Vagina (tissue), 2 donors: ENCODE measurements at regions not wholly inside any gene's neighbourhood (a gene's known extent, or its start where the extent isn't known, plus 50 kb on each side); places are given as distances from the start of the nearest gene placed in this dataset.

Experiments
- DNase-seq, 2 donors: peaks; one replicate each; pipeline ENCODE4 v3.0.0-alpha.2; 2017; ENCODE audit errors: extremely low spot score in 2 of 2
- H3K27ac ChIP-seq: fragments of 200-600 bp; sonication (generic); one replicate; pipeline ENCODE4 v1.5.1; 2019
- H3K27me3 ChIP-seq: fragments of 200-600 bp; sonication (generic); one replicate; pipeline ENCODE4 v1.5.1; 2019
- H3K36me3 ChIP-seq, 2 donors: fragments of 200-600 bp; sonication (generic); one replicate each; pipeline ENCODE4 v1.5.1; 2017 to 2019
- H3K4me1 ChIP-seq: fragments of 200-600 bp; sonication (generic); one replicate; pipeline ENCODE4 v1.5.1; 2019
- H3K4me3 ChIP-seq, 2 donors: fragments of 200-600 bp; sonication (generic); 1 replicate in 1 of 2; 2 replicates in 1 of 2; pipeline ENCODE4 v1.5.1; 2016 to 2019
- H3K9me3 ChIP-seq: fragments of 200-600 bp; sonication (generic); one replicate; pipeline ENCODE4 v1.5.1; 2019
- CTCF ChIP-seq, 3 experiments: fragments of 450-650 bp in 2 of 3; fragments of 200-600 bp in 1 of 3; sonication (generic) in 1 of 3; IDR thresholded peaks; one replicate each; pipeline ENCODE4 v1.5.1; 2017 to 2019; ENCODE audit warnings: antibody characterized with exemption in 3 of 3, mild to moderate bottlenecking in 2 of 3, moderate library complexity in 2 of 3
- POLR2A ChIP-seq, 2 donors: fragments of 450-650 bp; IDR thresholded peaks; one replicate each; pipeline ENCODE4 v1.6.1; 2017; ENCODE audit warnings: antibody characterized with exemption in 2 of 2, mild to moderate bottlenecking in 2 of 2, moderate library complexity in 2 of 2
- POLR2AphosphoS5 ChIP-seq, 2 donors: sonication (generic); formaldehyde crosslinking; IDR thresholded peaks; one replicate each; pipeline ENCODE4 v1.9.0; 2017; ENCODE audit warnings: antibody characterized with exemption in 2 of 2, mild to moderate bottlenecking in 2 of 2, low read depth in 1 of 2; ENCODE audit not compliant: insufficient read depth in 1 of 2
- intact Hi-C: fragments of 100-400 bp; cut with DNase I; formaldehyde crosslinking; loops from one replicate; pipeline ENCODE4 v1.15.1; 2023

- Histone ChIP-seq H3K36me3 (no peaks in the 10 kb centered on the region), H3K9me3 (no peaks in the 10 kb centered on the region), H3K27ac (no peak overlapping the region), H3K4me1 (peaks cover 34% of the 10 kb centered on the region), H3K4me3 (no peak overlapping the region), H3K27me3 (no peaks in the 10 kb centered on the region)
- TF ChIP-seq POLR2A (IDR thresholded peaks at IDR 0.05) (no peak), CTCF (IDR thresholded peaks at IDR 0.05) (no peak)
- intact Hi-C loops = no loop called here
- DNase-seq = no peak
Measured at GRCh38 chr4:123558865-123559264, 162.3 kb downstream of the SPRY1 start.

- DNase-seq = no peak
Measured at GRCh38 chr4:123559955-123560871, 163.6 kb downstream of the SPRY1 start.

GRCh38 chr4:123561525-123561924, 164.9 kb downstream of the SPRY1 start:
- H3K27me3 ChIP-seq = no peaks in the 10 kb centered on the region
- TF ChIP-seq CTCF (IDR thresholded peaks at IDR 0.05) = no peak
- TF ChIP-seq POLR2AphosphoS5 (IDR thresholded peaks at IDR 0.05; ENCODE audit: insufficient read depth in 1 of 2, low read depth in 1 of 2) = no peak
- TF ChIP-seq POLR2A (IDR thresholded peaks at IDR 0.05) = no peak
- no peaks in the 10 kb centered on the region for H3K36me3 ChIP-seq
- DNase-seq = no peak
- peaks cover 7% of the 10 kb centered on the region for H3K4me1 ChIP-seq
- H3K4me3 ChIP-seq = no peak overlapping the region
- intact Hi-C loops = no loop called here
- H3K27ac ChIP-seq = no peak overlapping the region
- H3K9me3 ChIP-seq = no peaks in the 10 kb centered on the region

More at GRCh38 chr4:123559955-123560871, 163.6 kb downstream of the SPRY1 start:
- Histone ChIP-seq H3K36me3 (no peaks in the 10 kb centered on the region), H3K27me3 (no peaks in the 10 kb centered on the region), H3K9me3 (no peaks in the 10 kb centered on the region), H3K4me1 (peaks cover 20% of the 10 kb centered on the region), H3K27ac (no peak overlapping the region), H3K4me3 (no peak overlapping the region)
- no peak for TF ChIP-seq POLR2AphosphoS5 (IDR thresholded peaks at IDR 0.05; ENCODE audit: insufficient read depth in 1 of 2, low read depth in 1 of 2)
- no peak for TF ChIP-seq POLR2A (IDR thresholded peaks at IDR 0.05)
- TF ChIP-seq CTCF (IDR thresholded peaks at IDR 0.05) = no peak
- intact Hi-C loops = no loop called here

GRCh38 chr4:123562994-123563750, 166.6 kb downstream of the SPRY1 start:
- Histone ChIP-seq H3K27ac (no peak overlapping the region), H3K9me3 (no peaks in the 10 kb centered on the region), H3K27me3 (no peaks in the 10 kb centered on the region), H3K4me3 (no peak overlapping the region), H3K36me3 (no peaks in the 10 kb centered on the region), H3K4me1 (no peaks in the 10 kb centered on the region)
- intact Hi-C loops = no loop called here
- DNase-seq = no peak
- TF ChIP-seq POLR2AphosphoS5 (IDR thresholded peaks at IDR 0.05; ENCODE audit: insufficient read depth in 1 of 2, low read depth in 1 of 2) = no peak
- no peak for TF ChIP-seq POLR2A (IDR thresholded peaks at IDR 0.05)
- no peak for TF ChIP-seq CTCF (IDR thresholded peaks at IDR 0.05)
